Mammary epithelial cell (primary cell): ENCODE measurements at regions not wholly inside any gene's neighbourhood (a gene's known extent, or its start where the extent isn't known, plus 50 kb on each side); places are given as distances from the start of the nearest gene placed in this dataset.

Experiments used
- EZH2 ChIP-seq: IDR thresholded peaks from 2 replicates; pipeline ENCODE4 v1.6.1; 2012; ENCODE audit warnings: low read length, inconsistent platforms, borderline replicate concordance
- TF ChIP-seq, protein P1 (sequence below), 2 donors: IDR thresholded peaks in 1 of 2; conservative IDR thresholded peaks in 1 of 2; 2 replicates each; pipeline ENCODE4 v1.5.1; 2011 to 2012; ENCODE audit warnings: inconsistent platforms in 2 of 2, low read length in 2 of 2, mild to moderate bottlenecking in 2 of 2, control low read depth in 1 of 2, low read depth in 1 of 2; ENCODE audit not compliant: insufficient read depth in 1 of 2; ENCODE audit errors: extremely low read depth in 1 of 2

DNA sequence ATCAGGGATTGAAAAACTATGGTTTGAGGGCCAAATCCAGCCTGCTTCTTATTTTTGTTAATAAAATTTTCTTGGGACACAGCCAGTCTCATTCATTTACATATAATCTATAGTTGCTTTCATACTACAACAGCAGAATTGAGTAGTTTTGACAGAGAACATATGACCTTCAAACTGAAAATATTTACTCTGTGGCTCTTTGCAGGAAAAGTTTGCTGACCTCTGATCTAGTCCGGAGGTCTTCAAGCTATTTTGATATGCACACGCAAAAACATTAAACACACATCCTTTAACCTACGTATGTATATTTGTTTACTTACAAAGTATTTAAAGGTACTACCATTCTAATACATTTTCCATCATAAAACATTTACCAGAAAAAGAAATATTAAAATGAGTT lies 76.5 kb upstream of the LARGE1 start:
- TF ChIP-seq, protein P1, sequence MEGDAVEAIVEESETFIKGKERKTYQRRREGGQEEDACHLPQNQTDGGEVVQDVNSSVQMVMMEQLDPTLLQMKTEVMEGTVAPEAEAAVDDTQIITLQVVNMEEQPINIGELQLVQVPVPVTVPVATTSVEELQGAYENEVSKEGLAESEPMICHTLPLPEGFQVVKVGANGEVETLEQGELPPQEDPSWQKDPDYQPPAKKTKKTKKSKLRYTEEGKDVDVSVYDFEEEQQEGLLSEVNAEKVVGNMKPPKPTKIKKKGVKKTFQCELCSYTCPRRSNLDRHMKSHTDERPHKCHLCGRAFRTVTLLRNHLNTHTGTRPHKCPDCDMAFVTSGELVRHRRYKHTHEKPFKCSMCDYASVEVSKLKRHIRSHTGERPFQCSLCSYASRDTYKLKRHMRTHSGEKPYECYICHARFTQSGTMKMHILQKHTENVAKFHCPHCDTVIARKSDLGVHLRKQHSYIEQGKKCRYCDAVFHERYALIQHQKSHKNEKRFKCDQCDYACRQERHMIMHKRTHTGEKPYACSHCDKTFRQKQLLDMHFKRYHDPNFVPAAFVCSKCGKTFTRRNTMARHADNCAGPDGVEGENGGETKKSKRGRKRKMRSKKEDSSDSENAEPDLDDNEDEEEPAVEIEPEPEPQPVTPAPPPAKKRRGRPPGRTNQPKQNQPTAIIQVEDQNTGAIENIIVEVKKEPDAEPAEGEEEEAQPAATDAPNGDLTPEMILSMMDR (conservative IDR thresholded peaks at IDR 0.05 in 1 of 2, IDR thresholded peaks at IDR 0.05 in 1 of 2; ENCODE audit: extremely low read depth in 1 of 2, insufficient read depth in 1 of 2, low read depth in 1 of 2, low read length in 2 of 2) = no peak
- no peak for TF ChIP-seq EZH2
